ENCODE measurements at regions not wholly inside any gene's neighbourhood (a gene's known extent, or its start where the extent isn't known, plus 50 kb on each side); places are given as distances from the start of the nearest gene placed in this dataset.

DNA sequence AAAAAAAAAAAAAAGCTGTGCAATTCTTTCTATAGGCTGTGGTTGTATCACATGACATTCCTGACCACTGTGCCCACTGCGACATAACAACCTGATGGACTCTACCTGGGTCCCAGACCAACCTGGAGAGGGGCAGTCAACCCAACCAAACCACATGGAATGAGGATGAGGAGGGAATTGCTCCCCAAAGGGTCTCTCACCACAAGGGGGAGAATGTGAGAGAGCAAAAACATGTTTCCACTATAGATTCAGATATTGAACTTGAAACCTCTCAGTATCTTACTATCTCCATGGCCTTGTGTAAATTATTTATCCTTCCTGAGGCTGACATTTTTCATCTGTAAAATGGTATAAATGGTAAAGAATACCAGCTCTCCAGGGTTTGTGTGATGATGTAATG is 66.9 kb upstream of the SV2C start:
- peaks cover 9% of the 10 kb centered on the region for H3K9me3 Mint-ChIP-seq
- H3K27me3 Mint-ChIP-seq (ENCODE audit: low read depth, poor library complexity) = peaks cover 12% of the 10 kb centered on the region

DNA sequence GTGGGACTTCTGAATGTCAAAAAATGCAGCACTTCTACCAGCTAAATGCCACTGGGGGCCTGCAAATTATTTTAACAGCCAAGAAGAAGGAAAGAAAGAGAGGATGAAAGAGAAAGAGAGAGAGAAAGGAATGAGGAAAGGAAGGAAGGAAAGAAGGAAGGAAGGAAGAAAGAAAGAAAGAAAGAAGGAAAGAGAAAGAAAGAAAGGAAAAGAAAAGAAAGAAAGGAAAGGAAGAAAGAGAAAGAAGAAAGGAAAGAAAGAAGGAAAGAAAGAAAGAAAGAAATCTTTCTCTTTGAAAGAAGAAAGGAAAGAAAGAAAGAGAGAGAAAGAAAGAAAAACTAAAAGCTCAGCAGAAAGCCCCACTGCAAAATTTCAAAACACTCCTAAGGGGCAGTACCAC is 69.2 kb upstream of the SV2C start:
- peaks cover 10% of the 10 kb centered on the region for H3K27me3 Mint-ChIP-seq (ENCODE audit: low read depth, poor library complexity)
- peaks cover 9% of the 10 kb centered on the region for H3K9me3 Mint-ChIP-seq
- TF ChIP-seq, protein P1, sequence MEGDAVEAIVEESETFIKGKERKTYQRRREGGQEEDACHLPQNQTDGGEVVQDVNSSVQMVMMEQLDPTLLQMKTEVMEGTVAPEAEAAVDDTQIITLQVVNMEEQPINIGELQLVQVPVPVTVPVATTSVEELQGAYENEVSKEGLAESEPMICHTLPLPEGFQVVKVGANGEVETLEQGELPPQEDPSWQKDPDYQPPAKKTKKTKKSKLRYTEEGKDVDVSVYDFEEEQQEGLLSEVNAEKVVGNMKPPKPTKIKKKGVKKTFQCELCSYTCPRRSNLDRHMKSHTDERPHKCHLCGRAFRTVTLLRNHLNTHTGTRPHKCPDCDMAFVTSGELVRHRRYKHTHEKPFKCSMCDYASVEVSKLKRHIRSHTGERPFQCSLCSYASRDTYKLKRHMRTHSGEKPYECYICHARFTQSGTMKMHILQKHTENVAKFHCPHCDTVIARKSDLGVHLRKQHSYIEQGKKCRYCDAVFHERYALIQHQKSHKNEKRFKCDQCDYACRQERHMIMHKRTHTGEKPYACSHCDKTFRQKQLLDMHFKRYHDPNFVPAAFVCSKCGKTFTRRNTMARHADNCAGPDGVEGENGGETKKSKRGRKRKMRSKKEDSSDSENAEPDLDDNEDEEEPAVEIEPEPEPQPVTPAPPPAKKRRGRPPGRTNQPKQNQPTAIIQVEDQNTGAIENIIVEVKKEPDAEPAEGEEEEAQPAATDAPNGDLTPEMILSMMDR (IDR thresholded peaks at IDR 0.05) = no peak
- DNase-seq = no peak
- no peak overlapping the region for H3K27ac Mint-ChIP-seq
- H3K4me3 Mint-ChIP-seq = no peak overlapping the region
- no peaks in the 10 kb centered on the region for H3K4me1 Mint-ChIP-seq
- H3K36me3 Mint-ChIP-seq (ENCODE audit: low read depth) = no peaks in the 10 kb centered on the region

More for the DNA sequence above, 66.9 kb upstream of the SV2C start:
- no peak for DNase-seq
- no peak overlapping the region for H3K4me3 Mint-ChIP-seq
- H3K36me3 Mint-ChIP-seq (ENCODE audit: low read depth) = no peaks in the 10 kb centered on the region
- TF ChIP-seq, protein P1 (IDR thresholded peaks at IDR 0.05) = no peak
- no peak overlapping the region for H3K27ac Mint-ChIP-seq
- no peaks in the 10 kb centered on the region for H3K4me1 Mint-ChIP-seq

DNA sequence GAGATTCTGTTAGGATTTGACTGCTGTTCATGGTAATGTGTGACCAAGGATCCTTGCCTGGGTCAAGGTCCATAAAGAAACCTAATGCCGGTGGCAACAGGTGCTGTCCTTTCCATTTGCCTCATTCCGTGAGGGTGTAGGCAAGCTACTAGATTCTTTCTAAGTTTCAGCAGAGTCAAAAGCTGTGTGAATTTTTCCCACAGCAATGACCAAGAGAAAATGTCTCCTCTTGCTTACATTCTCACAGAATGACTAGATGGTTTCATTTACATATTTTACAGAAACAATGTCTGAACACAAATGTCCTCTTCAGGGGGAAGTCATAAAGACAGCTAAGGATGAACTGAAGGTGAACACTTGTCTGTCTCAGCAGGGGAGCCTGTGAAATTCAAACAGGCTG is 75.3 kb upstream of the SV2C start:
- Mint-ChIP-seq H3K4me3 (no peak overlapping the region), H3K27me3 (ENCODE audit: low read depth, poor library complexity) (peaks cover 10% of the 10 kb centered on the region), H3K9me3 (peaks cover 5% of the 10 kb centered on the region), H3K27ac (no peak overlapping the region), H3K4me1 (no peaks in the 10 kb centered on the region), H3K36me3 (ENCODE audit: low read depth) (no peaks in the 10 kb centered on the region)
- TF ChIP-seq, protein P1 (IDR thresholded peaks at IDR 0.05) = no peak
- no peak for DNase-seq

DNA sequence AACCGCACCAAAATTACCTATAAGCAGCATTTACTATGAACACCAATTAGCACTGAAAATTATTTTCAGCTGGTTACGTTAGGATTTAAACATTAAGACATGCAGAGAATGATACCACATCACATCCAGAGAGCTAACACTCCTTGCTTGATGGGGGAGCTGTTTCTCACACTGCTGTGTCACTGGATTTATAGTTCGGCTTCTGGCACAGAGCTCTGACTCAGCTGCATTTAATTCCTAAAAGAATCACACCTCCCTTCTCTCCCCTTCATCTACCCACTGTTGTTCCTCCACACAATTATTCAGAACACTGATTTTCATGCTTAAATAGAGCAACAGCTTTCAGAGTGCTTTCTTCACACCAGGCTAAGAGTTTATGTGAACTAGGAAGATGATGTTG is 82.6 kb upstream of the SV2C start:
- H3K4me3 Mint-ChIP-seq = no peak overlapping the region
- no peaks in the 10 kb centered on the region for H3K36me3 Mint-ChIP-seq (ENCODE audit: low read depth)
- H3K27me3 Mint-ChIP-seq (ENCODE audit: low read depth, poor library complexity) = peaks cover 9% of the 10 kb centered on the region
- TF ChIP-seq, protein P1 (IDR thresholded peaks at IDR 0.05) = no peak
- H3K4me1 Mint-ChIP-seq = no peaks in the 10 kb centered on the region
- no peak overlapping the region for H3K27ac Mint-ChIP-seq
- DNase-seq = no peak
- H3K9me3 Mint-ChIP-seq = peaks cover 23% of the 10 kb centered on the region

DNA sequence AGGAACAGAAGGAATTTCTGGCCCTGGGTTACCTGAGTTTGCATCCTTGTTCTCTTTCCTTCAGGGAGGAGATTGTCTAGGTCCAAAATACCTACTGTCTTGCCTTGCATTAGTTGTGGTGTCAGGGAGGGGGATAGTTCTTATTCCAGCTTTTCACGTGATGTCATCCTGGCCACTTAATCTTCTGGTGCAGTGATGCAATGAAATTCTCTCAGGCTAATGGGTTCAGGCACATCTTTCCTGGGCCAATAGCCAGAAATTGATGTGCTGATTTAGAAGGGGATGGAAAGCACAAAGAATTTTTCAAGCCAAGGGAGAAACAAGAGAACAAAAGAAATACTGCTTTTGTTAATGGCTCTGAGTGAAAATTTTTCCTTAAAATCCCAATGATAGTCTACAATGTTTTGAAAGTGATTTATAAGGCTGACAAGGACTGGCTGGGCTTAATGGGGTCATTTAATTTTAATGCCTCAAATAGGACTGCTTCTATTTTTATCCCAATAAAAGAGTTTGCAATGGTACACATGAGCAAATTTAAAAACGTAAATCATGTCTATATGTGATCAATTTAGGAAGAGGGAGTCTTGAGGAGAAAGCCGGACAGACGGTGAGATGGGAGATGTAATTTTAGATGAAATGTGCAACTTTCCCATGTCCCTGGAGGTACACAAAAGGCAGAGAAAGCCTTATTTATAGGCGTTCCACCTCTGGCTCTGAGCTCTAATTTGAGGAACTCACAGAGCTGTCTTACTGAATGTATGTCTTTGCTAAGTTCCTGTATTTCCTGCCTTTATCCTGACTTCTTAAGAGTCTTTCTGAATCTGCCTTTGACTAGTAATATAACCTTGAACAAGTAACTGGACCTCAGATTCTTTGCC is 89.3 kb upstream of the SV2C start:
- H3K4me3 Mint-ChIP-seq = no peak overlapping the region
- peaks cover 16% of the 10 kb centered on the region for H3K4me1 Mint-ChIP-seq
- TF ChIP-seq, protein P1 (IDR thresholded peaks at IDR 0.05) = no peak
- H3K9me3 Mint-ChIP-seq = peaks cover 23% of the 10 kb centered on the region
- DNase-seq = no peak
- H3K27me3 Mint-ChIP-seq (ENCODE audit: low read depth, poor library complexity) = peaks cover 13% of the 10 kb centered on the region
- no peaks in the 10 kb centered on the region for H3K36me3 Mint-ChIP-seq (ENCODE audit: low read depth)
- no peak overlapping the region for H3K27ac Mint-ChIP-seq

DNA sequence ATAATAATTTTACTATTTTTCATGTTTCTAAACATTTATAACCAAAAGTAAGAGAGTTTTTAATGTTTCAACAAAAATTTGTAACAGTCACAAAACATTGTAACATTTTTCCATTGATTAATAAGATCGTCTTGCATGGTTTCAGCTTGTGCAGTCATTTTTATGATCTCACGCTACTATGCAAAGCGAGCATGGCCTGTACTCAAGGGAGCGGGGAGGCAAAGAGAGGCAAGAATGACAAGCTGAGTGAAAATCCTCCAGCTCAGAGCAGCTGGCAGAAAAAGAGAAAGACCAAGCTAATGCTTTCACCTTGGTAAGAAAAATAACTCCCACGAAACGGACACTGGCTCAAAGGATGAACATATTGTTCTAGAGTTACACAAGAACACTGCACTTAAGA is 90.0 kb upstream of the SV2C start:
- Mint-ChIP-seq H3K9me3 (peaks cover 16% of the 10 kb centered on the region), H3K36me3 (ENCODE audit: low read depth) (no peaks in the 10 kb centered on the region), H3K27me3 (ENCODE audit: low read depth, poor library complexity) (peaks cover 16% of the 10 kb centered on the region), H3K4me1 (peaks cover 16% of the 10 kb centered on the region), H3K4me3 (no peak overlapping the region), H3K27ac (no peak overlapping the region)
- TF ChIP-seq, protein P1 (IDR thresholded peaks at IDR 0.05) = no peak
- no peak for DNase-seq

Data from nephron progenitor cell (in vitro differentiated cells).